H9 (cell line): ENCODE measurements at regions not wholly inside any gene's neighbourhood (a gene's known extent, or its start where the extent isn't known, plus 50 kb on each side); places are given as distances from the start of the nearest gene placed in this dataset.

Experiments
- DNase-seq: peaks from one replicate; pipeline ENCODE4 v3.0.0-alpha.2; 2017
- H2AFZ ChIP-seq: one replicate; pipeline ENCODE4 v1.6.1; 2013; ENCODE audit warnings: mild to moderate bottlenecking, low read length, control low read depth, moderate library complexity
- H2AK5ac ChIP-seq: 2 replicates; pipeline ENCODE4 v1.6.1; 2013; ENCODE audit warnings: low read length, control low read depth, mixed read lengths; ENCODE audit not compliant: insufficient read length
- H2BK120ac ChIP-seq: one replicate; pipeline ENCODE4 v1.6.1; 2013; ENCODE audit warnings: low read depth, mild to moderate bottlenecking, low read length, control low read depth, inconsistent platforms; ENCODE audit not compliant: poor library complexity, severe bottlenecking
- H2BK12ac ChIP-seq: 2 replicates; pipeline ENCODE4 v1.6.1; 2013; ENCODE audit warnings: low read length, control low read depth, mixed read lengths, low read depth; ENCODE audit not compliant: insufficient read length
- H2BK15ac ChIP-seq: 2 replicates; pipeline ENCODE4 v1.6.1; 2013; ENCODE audit warnings: low read depth, low read length, control low read depth
- H2BK20ac ChIP-seq: one replicate; pipeline ENCODE4 v1.6.1; 2013; ENCODE audit warnings: low read depth, mild to moderate bottlenecking, low read length, control low read depth, inconsistent platforms; ENCODE audit not compliant: poor library complexity, severe bottlenecking
- H2BK5ac ChIP-seq: 2 replicates; pipeline ENCODE4 v1.6.1; 2013; ENCODE audit warnings: low read length, control low read depth, mixed read lengths; ENCODE audit not compliant: insufficient read length
- H3K14ac ChIP-seq: 2 replicates; pipeline ENCODE4 v1.6.1; 2013; ENCODE audit warnings: low read length, control low read depth; ENCODE audit not compliant: insufficient read depth
- H3K18ac ChIP-seq: 2 replicates; pipeline ENCODE4 v1.6.1; 2013; ENCODE audit warnings: low read depth, mild to moderate bottlenecking, mixed read lengths, low read length, control low read depth; ENCODE audit not compliant: insufficient read length
- H3K23ac ChIP-seq: 2 replicates; pipeline ENCODE4 v1.6.1; 2013; ENCODE audit warnings: low read length, control low read depth, mixed read lengths, low read depth; ENCODE audit not compliant: insufficient read length
- H3K23me2 ChIP-seq: 2 replicates; pipeline ENCODE4 v1.6.1; 2013; ENCODE audit warnings: low read depth, mild to moderate bottlenecking, mixed read lengths, low read length, control low read depth; ENCODE audit not compliant: insufficient read length, poor library complexity, severe bottlenecking
- H3K27ac ChIP-seq: 2 replicates; pipeline ENCODE4 v1.5.1; 2013; ENCODE audit warnings: low read length, control low read depth, mixed read lengths, low read depth; ENCODE audit not compliant: insufficient read length
- H3K27me3 ChIP-seq: 2 replicates; pipeline ENCODE4 v1.6.1; 2013; ENCODE audit warnings: low read length, control low read depth, inconsistent platforms; ENCODE audit not compliant: insufficient read depth
- H3K4ac ChIP-seq: 2 replicates; pipeline ENCODE4 v1.6.1; 2013; ENCODE audit warnings: low read depth, mild to moderate bottlenecking, control low read depth, inconsistent platforms, low read length, moderate library complexity
- H3K4me1 ChIP-seq: 2 replicates; pipeline ENCODE4 v1.6.1; 2013; ENCODE audit warnings: low read length, control low read depth, inconsistent platforms; ENCODE audit not compliant: insufficient read depth
- H3K4me2 ChIP-seq: 2 replicates; pipeline ENCODE4 v1.6.1; 2013; ENCODE audit warnings: low read length, control low read depth, mixed read lengths; ENCODE audit not compliant: insufficient read length, insufficient read depth
- H3K56ac ChIP-seq: 2 replicates; pipeline ENCODE4 v1.6.1; 2013; ENCODE audit warnings: low read depth, mild to moderate bottlenecking, mixed read lengths, low read length, control low read depth; ENCODE audit not compliant: insufficient read length
- H3K79me1 ChIP-seq: 2 replicates; pipeline ENCODE4 v1.6.1; 2013; ENCODE audit warnings: low read depth, mild to moderate bottlenecking, moderate library complexity, low read length, control low read depth, inconsistent platforms; ENCODE audit not compliant: insufficient read depth, poor library complexity, severe bottlenecking
- H3K79me2 ChIP-seq: 2 replicates; pipeline ENCODE4 v1.6.1; 2013; ENCODE audit warnings: low read length, control low read depth, inconsistent platforms; ENCODE audit not compliant: insufficient read depth
- H3K9ac ChIP-seq: 2 replicates; pipeline ENCODE4 v1.6.1; 2013; ENCODE audit warnings: low read length, control low read depth, mixed read lengths; ENCODE audit not compliant: insufficient read length; ENCODE audit errors: extremely low read depth
- H3K9me3 ChIP-seq: one replicate; pipeline ENCODE4 v1.6.1; 2013; ENCODE audit warnings: low read depth, low read length, inconsistent platforms; ENCODE audit not compliant: control insufficient read depth
- H3T11ph ChIP-seq: one replicate; pipeline ENCODE4 v1.6.1; 2013; ENCODE audit warnings: mild to moderate bottlenecking, low read length, control low read depth, inconsistent platforms
- H4K20me1 ChIP-seq: one replicate; pipeline ENCODE4 v1.6.1; 2013; ENCODE audit not compliant: control insufficient read depth, insufficient read length, insufficient read depth
- H4K5ac ChIP-seq: 2 replicates; pipeline ENCODE4 v1.6.1; 2013; ENCODE audit warnings: low read depth, mild to moderate bottlenecking, mixed read lengths, low read length, control low read depth; ENCODE audit not compliant: insufficient read length
- H4K8ac ChIP-seq: replicated peaks from 2 replicates; pipeline ENCODE4 v1.6.1; 2013; ENCODE audit warnings: low read length, control low read depth, mixed read lengths, low read depth; ENCODE audit not compliant: insufficient read length
- H4K91ac ChIP-seq: 2 replicates; pipeline ENCODE4 v1.6.1; 2013; ENCODE audit warnings: low read depth, mild to moderate bottlenecking, moderate library complexity, mixed read lengths, low read length, control low read depth; ENCODE audit not compliant: insufficient read length
- H3K27ac Mint-ChIP-seq, 3 experiments: 2 replicates in 2 of 3; 3 replicates in 1 of 3; pipeline ENCODE4 v1.8.0; 2020 to 2021; ENCODE audit warnings: mixed read lengths in 3 of 3, mild to moderate bottlenecking in 1 of 3, moderate library complexity in 1 of 3
- H3K27me3 Mint-ChIP-seq: 2 replicates; pipeline ENCODE4 v1.8.0; 2021; ENCODE audit warnings: low read depth, mild to moderate bottlenecking, moderate library complexity, mixed read lengths
- H3K36me3 Mint-ChIP-seq, 3 experiments: 2 replicates in 2 of 3; 3 replicates in 1 of 3; pipeline ENCODE4 v1.8.0; 2020 to 2021; ENCODE audit warnings: low read depth in 3 of 3, mixed read lengths in 3 of 3; ENCODE audit not compliant: insufficient read depth in 1 of 3
- H3K4me1 Mint-ChIP-seq, 2 experiments: 2 replicates each; pipeline ENCODE4 v1.8.0; 2020; ENCODE audit warnings: mixed read lengths in 2 of 2
- H3K4me3 Mint-ChIP-seq, 2 experiments: 2 replicates in 1 of 2; 3 replicates in 1 of 2; pipeline ENCODE4 v1.8.0; 2020 to 2021; ENCODE audit warnings: mild to moderate bottlenecking in 2 of 2, mixed read lengths in 2 of 2, moderate library complexity in 1 of 2
- H3K9me3 Mint-ChIP-seq, 2 experiments: 2 replicates in 1 of 2; 3 replicates in 1 of 2; pipeline ENCODE4 v1.8.0; 2020; ENCODE audit warnings: mild to moderate bottlenecking in 2 of 2, mixed read lengths in 2 of 2, moderate library complexity in 1 of 2
- CTCF ChIP-seq: fragments of 200-600 bp; sonication (generic); conservative IDR thresholded peaks from 3 replicates; pipeline ENCODE4 v1.8.0; 2021; ENCODE audit warnings: antibody characterized with exemption, mild to moderate bottlenecking
- WGBS: extraction: QIAGEN DNeasy Blood & Tissue Kit; methylation state at CpG from one replicate; pipeline ENCODE4 v1.1.7; 2013; ENCODE audit warnings: missing lambda C conversion rate, low lambda C conversion rate, mixed read lengths; ENCODE audit not compliant: insufficient read length; ENCODE audit errors: extremely low coverage; 5-methylcytosine and 5-hydroxymethylcytosine counted together

GRCh38 chr16:54359555-54359954 is 73.0 kb upstream of the IRX3 start:
- peaks cover 3 to 5% (median 4%) of the 10 kb centered on the region in 3 experiments; a peak in 5 of 7 replicates for H3K36me3 Mint-ChIP-seq
- H4K91ac ChIP-seq, result no peak overlapping the region
- no peak overlapping the region for H3K18ac ChIP-seq
- H2BK15ac ChIP-seq, result no peak overlapping the region
- H3K56ac ChIP-seq, result no peak overlapping the region
- H3K9me3 ChIP-seq, result no peaks in the 10 kb centered on the region
- no peak for DNase-seq
- no peak overlapping the region for H2BK120ac ChIP-seq
- H4K8ac ChIP-seq, result no peak overlapping the region
- no peak overlapping the region for H2AFZ ChIP-seq
- no peak overlapping the region for H3K9ac ChIP-seq
- H3K23me2 ChIP-seq, result no peaks in the 10 kb centered on the region
- H3K4me1 Mint-ChIP-seq, result peaks cover 46 to 54% of the 10 kb centered on the region in 2 experiments
- no peak overlapping the region for H4K5ac ChIP-seq
- peaks cover 9% of the 10 kb centered on the region for H3K27me3 Mint-ChIP-seq
- H3K27me3 ChIP-seq, result no peaks in the 10 kb centered on the region
- H3K27ac ChIP-seq, result no peak overlapping the region
- no peak overlapping the region for H3K4ac ChIP-seq
- no peak overlapping the region for H3K27ac Mint-ChIP-seq
- peaks cover 5 to 14% of the 10 kb centered on the region in 2 experiments; a peak in 4 of 5 replicates for H3K9me3 Mint-ChIP-seq
- no peak overlapping the region for H3T11ph ChIP-seq
- no peak overlapping the region for H3K4me3 Mint-ChIP-seq
- H2BK5ac ChIP-seq, result no peak overlapping the region
- no peak overlapping the region for H2AK5ac ChIP-seq
- H3K23ac ChIP-seq, result no peak overlapping the region
- no peak overlapping the region for H3K14ac ChIP-seq
- H3K4me2 ChIP-seq, result no peak overlapping the region
- no peaks in the 10 kb centered on the region for H4K20me1 ChIP-seq
- H2BK12ac ChIP-seq, result no peak overlapping the region
- no peak overlapping the region for H2BK20ac ChIP-seq
- TF ChIP-seq CTCF, result no peak
- H3K4me1 ChIP-seq, result no peaks in the 10 kb centered on the region; the same call in 1 of the 2 replicates
- WGBS, result no CpG with 5 or more reads among the region's 5 CpGs
- no peaks in the 10 kb centered on the region for H3K79me1 ChIP-seq
- no peaks in the 10 kb centered on the region for H3K79me2 ChIP-seq
